ENCODE measurements at regions not wholly inside any gene's neighbourhood (a gene's known extent, or its start where the extent isn't known, plus 50 kb on each side); places are given as distances from the start of the nearest gene placed in this dataset.

DNA sequence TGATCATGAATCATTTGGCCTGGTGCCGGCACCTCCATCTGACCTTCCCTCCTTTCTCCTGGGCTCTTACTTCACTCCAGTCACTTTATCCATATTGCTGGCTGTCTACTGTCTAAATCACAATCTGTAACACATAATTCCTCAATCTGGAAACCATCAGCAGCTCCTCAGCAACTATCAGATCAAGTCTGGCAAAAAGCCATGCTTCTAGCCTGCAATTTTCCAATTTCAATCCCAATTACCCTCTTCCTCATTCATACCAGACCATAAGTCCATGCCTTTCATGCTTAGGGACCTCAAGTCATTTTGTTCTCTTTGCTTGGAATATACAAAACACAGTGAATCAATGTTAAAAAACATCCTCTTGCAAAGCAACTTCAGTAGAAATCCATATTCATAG is 882.8 kb upstream of the ANO3 start:
- Histone ChIP-seq H3K9me3 (ENCODE audit: low read depth, low read length, poor library complexity, severe bottlenecking) (no peaks in the 10 kb centered on the region), H3K36me3 (ENCODE audit: insufficient read depth, low read length, poor library complexity, severe bottlenecking) (no peaks in the 10 kb centered on the region), H3K4me1 (ENCODE audit: insufficient read depth, low read length, poor library complexity, severe bottlenecking) (no peaks in the 10 kb centered on the region), H3K4me3 (ENCODE audit: low read depth, low read length, poor library complexity, severe bottlenecking) (no peak overlapping the region), H3K27ac (ENCODE audit: low read depth, low read length, poor library complexity, severe bottlenecking) (no peak overlapping the region), H3K27me3 (replicated peaks; ENCODE audit: insufficient read depth, low read depth, low read length, poor library complexity) (no peaks in the 10 kb centered on the region)
- intact Hi-C loops (cut with micrococcal nuclease; ENCODE audit: unreplicated experiment): no loop called here
- TF ChIP-seq EZH2 (IDR thresholded peaks at IDR 0.05; ENCODE audit: borderline replicate concordance, low read depth, low read length, poor library complexity, severe bottlenecking): no peak
- DNase-seq (ENCODE audit: low spot score): no peak
- CTCF ChIA-PET: no interaction called here
- POLR2A ChIA-PET (ENCODE audit: low non-redundant PET): no interaction called here
- no TSS peak for BruUV-seq (replicated peaks)

DNA sequence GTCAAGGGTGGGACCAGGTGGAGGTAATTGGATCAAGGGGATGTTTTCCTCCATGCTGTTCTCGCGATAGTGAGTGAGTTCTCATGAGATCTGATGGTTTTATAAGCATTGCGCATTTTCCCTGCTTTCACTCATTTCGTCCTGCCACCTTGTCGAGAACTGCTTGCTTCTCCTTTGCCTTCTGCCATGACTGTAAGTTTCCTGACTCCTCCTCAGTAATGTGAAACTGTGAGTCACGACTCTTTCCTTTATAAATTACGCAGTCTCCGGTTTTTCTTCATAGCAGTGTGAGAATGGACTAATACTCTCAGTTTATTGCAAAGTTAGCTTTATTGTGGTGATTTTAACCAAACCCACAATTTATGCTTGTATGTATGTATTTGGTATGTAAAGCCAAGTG is 878.5 kb upstream of the ANO3 start:
- no peak overlapping the region for H3K27ac ChIP-seq (ENCODE audit: low read depth, low read length, poor library complexity, severe bottlenecking)
- ChIA-PET POLR2A (ENCODE audit: low non-redundant PET) (no interaction called here), CTCF (no interaction called here)
- DNase-seq (ENCODE audit: low spot score): no peak
- TF ChIP-seq, protein P1, sequence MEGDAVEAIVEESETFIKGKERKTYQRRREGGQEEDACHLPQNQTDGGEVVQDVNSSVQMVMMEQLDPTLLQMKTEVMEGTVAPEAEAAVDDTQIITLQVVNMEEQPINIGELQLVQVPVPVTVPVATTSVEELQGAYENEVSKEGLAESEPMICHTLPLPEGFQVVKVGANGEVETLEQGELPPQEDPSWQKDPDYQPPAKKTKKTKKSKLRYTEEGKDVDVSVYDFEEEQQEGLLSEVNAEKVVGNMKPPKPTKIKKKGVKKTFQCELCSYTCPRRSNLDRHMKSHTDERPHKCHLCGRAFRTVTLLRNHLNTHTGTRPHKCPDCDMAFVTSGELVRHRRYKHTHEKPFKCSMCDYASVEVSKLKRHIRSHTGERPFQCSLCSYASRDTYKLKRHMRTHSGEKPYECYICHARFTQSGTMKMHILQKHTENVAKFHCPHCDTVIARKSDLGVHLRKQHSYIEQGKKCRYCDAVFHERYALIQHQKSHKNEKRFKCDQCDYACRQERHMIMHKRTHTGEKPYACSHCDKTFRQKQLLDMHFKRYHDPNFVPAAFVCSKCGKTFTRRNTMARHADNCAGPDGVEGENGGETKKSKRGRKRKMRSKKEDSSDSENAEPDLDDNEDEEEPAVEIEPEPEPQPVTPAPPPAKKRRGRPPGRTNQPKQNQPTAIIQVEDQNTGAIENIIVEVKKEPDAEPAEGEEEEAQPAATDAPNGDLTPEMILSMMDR (conservative IDR thresholded peaks at IDR 0.05; ENCODE audit: low read depth, low read length): no peak
- TF ChIP-seq EZH2 (IDR thresholded peaks at IDR 0.05; ENCODE audit: borderline replicate concordance, low read depth, low read length, poor library complexity, severe bottlenecking): no peak
- no TSS peak for BruUV-seq (replicated peaks)
- no peaks in the 10 kb centered on the region for H3K36me3 ChIP-seq (ENCODE audit: insufficient read depth, low read length, poor library complexity, severe bottlenecking)
- H3K27me3 ChIP-seq (replicated peaks; ENCODE audit: insufficient read depth, low read depth, low read length, poor library complexity): no peaks in the 10 kb centered on the region
- intact Hi-C loops (cut with micrococcal nuclease; ENCODE audit: unreplicated experiment): no loop called here
- no peaks in the 10 kb centered on the region for H3K4me1 ChIP-seq (ENCODE audit: insufficient read depth, low read length, poor library complexity, severe bottlenecking)
- H3K9me3 ChIP-seq (ENCODE audit: low read depth, low read length, poor library complexity, severe bottlenecking): no peaks in the 10 kb centered on the region
- no peak overlapping the region for H3K4me3 ChIP-seq (ENCODE audit: low read depth, low read length, poor library complexity, severe bottlenecking)

DNA sequence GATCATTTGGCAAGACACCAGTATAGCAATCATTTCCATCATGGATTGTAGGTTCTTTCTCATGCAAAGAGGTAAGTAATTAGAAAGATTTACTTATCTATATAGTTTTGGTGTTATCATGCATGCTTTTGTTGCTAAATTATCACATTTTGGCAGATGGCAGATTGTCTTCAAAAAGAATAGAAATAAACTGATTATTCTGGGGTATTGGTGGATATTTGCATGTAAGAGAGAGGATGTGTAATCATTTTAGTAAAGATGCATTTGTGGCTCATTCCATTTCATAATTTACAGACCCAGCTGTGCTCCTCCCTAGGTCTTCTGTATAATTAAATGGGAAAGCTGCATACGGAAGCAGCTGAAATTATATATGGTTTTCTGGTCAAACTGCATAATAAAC is 875.7 kb upstream of the ANO3 start:
- Histone ChIP-seq H3K36me3 (ENCODE audit: insufficient read depth, low read length, poor library complexity, severe bottlenecking) (no peaks in the 10 kb centered on the region), H3K9me3 (ENCODE audit: low read depth, low read length, poor library complexity, severe bottlenecking) (no peaks in the 10 kb centered on the region), H3K27me3 (replicated peaks; ENCODE audit: insufficient read depth, low read depth, low read length, poor library complexity) (no peaks in the 10 kb centered on the region), H3K4me1 (ENCODE audit: insufficient read depth, low read length, poor library complexity, severe bottlenecking) (no peaks in the 10 kb centered on the region), H3K4me3 (ENCODE audit: low read depth, low read length, poor library complexity, severe bottlenecking) (no peak overlapping the region), H3K27ac (ENCODE audit: low read depth, low read length, poor library complexity, severe bottlenecking) (no peak overlapping the region)
- BruUV-seq (replicated peaks): no TSS peak
- DNase-seq (ENCODE audit: low spot score): no peak
- intact Hi-C loops (cut with micrococcal nuclease; ENCODE audit: unreplicated experiment): no loop called here
- ChIA-PET CTCF (no interaction called here), POLR2A (ENCODE audit: low non-redundant PET) (no interaction called here)
- TF ChIP-seq, protein P1 (conservative IDR thresholded peaks at IDR 0.05; ENCODE audit: low read depth, low read length): no peak
- TF ChIP-seq EZH2 (IDR thresholded peaks at IDR 0.05; ENCODE audit: borderline replicate concordance, low read depth, low read length, poor library complexity, severe bottlenecking): no peak

DNA sequence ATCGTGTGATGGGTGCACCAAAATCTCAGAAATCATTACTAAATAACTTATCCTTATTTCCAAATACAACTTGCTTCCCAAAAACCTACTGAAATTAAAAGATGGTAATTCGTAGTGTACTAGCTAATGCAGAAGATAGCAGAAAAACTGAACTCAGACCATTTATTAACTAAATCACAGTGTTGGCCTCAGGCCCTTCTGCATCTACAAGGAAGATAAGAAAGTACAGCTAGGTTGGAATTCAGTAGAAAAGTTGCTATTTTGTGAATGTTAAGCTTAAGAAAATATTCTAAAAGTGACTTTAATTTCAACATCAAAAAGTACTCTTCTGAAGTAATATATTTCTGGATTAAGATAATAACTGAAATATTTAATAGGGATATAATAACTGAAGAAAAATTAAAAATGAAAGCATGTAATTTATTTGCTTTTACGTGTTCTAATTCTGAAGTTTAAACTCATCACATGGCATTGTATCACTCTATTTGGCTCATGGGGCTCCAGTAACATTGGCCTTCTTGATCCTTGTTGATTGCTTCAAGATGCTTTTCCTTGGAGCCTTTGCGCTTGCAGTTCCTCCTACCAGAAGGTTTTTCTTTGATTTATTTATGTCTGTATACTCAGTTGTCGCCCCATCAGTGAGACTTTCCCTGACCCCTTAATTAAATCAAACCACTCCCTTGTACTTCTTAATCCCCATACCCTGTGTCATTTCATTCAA is 847.9 kb upstream of the ANO3 start:
- H3K27ac ChIP-seq (ENCODE audit: low read depth, low read length, poor library complexity, severe bottlenecking): no peak overlapping the region
- DNase-seq (ENCODE audit: low spot score): no peak
- POLR2A ChIA-PET (ENCODE audit: low non-redundant PET): no interaction called here
- no peak overlapping the region for H3K4me3 ChIP-seq (ENCODE audit: low read depth, low read length, poor library complexity, severe bottlenecking)
- BruUV-seq (replicated peaks): no TSS peak
- CTCF ChIA-PET: no interaction called here
- no peaks in the 10 kb centered on the region for H3K9me3 ChIP-seq (ENCODE audit: low read depth, low read length, poor library complexity, severe bottlenecking)
- intact Hi-C loops (cut with micrococcal nuclease; ENCODE audit: unreplicated experiment): no loop called here
- H3K27me3 ChIP-seq (replicated peaks; ENCODE audit: insufficient read depth, low read depth, low read length, poor library complexity): no peaks in the 10 kb centered on the region
- no peaks in the 10 kb centered on the region for H3K36me3 ChIP-seq (ENCODE audit: insufficient read depth, low read length, poor library complexity, severe bottlenecking)
- TF ChIP-seq, protein P1 (conservative IDR thresholded peaks at IDR 0.05; ENCODE audit: low read depth, low read length): no peak
- no peak for TF ChIP-seq EZH2 (IDR thresholded peaks at IDR 0.05; ENCODE audit: borderline replicate concordance, low read depth, low read length, poor library complexity, severe bottlenecking)
- H3K4me1 ChIP-seq (ENCODE audit: insufficient read depth, low read length, poor library complexity, severe bottlenecking): no peaks in the 10 kb centered on the region
